ENCODE measurements at regions not wholly inside any gene's neighbourhood (a gene's known extent, or its start where the extent isn't known, plus 50 kb on each side); places are given as distances from the start of the nearest gene placed in this dataset.

DNA sequence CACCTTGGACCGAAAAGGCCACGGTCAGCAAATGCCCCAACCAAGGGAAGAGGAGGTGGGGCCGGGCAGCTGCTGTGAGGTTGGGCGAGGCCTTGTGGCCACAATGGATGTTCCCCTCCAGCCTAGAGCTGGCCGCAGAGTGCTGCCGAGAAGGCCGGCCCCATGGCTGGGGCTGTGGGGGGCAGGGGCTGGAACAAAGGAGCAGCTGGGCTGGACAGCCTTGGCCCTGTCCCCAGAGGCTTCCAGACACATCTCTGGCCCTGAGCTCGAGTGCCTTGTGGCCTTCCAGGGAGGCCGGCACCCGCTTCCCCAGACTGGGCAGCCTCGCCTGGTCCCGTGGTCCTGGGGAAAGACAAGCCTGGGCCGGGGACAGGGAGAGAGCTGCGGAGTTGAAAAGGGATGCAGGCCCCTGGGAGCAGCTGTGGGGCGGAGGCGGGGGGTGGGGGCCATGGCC is 88.0 kb downstream of the PDGFA start:
- intact Hi-C loops (cut with micrococcal nuclease): no loop called here
- no peak for TF ChIP-seq CTCF (IDR thresholded peaks at IDR 0.05; ENCODE audit: borderline replicate concordance)

GRCh38 chr7:432256-432655 is 87.4 kb downstream of the PDGFA start:
- no peak for DNase-seq
- H3K9me3 ChIP-seq (replicated peaks): no peaks in the 10 kb centered on the region
- TF ChIP-seq CTCF (IDR thresholded peaks at IDR 0.05; ENCODE audit: borderline replicate concordance): no peak
- H3K4me3 ChIP-seq: no peak overlapping the region
- H3K4me1 ChIP-seq: peaks cover 4% of the 10 kb centered on the region
- no peaks in the 10 kb centered on the region for H3K36me3 ChIP-seq
- H3K27ac ChIP-seq (replicated peaks): no peak overlapping the region
- intact Hi-C loops (cut with micrococcal nuclease): no loop called here
- peaks cover 32% of the 10 kb centered on the region for H3K27me3 ChIP-seq (ENCODE audit: low read depth)

More for the DNA sequence above, 88.0 kb downstream of the PDGFA start:
- H3K36me3 ChIP-seq: no peaks in the 10 kb centered on the region
- H3K27ac ChIP-seq (replicated peaks): no peak overlapping the region
- H3K27me3 ChIP-seq (ENCODE audit: low read depth): peaks cover 32% of the 10 kb centered on the region
- H3K9me3 ChIP-seq (replicated peaks): no peaks in the 10 kb centered on the region
- no peak for DNase-seq
- no peak overlapping the region for H3K4me3 ChIP-seq
- H3K4me1 ChIP-seq: peaks cover 4% of the 10 kb centered on the region

GRCh38 chr7:432933-433332 is 86.7 kb downstream of the PDGFA start:
- TF ChIP-seq CTCF (IDR thresholded peaks at IDR 0.05; ENCODE audit: borderline replicate concordance): no peak
- DNase-seq: no peak
- intact Hi-C loops (cut with micrococcal nuclease): no loop called here

DNA sequence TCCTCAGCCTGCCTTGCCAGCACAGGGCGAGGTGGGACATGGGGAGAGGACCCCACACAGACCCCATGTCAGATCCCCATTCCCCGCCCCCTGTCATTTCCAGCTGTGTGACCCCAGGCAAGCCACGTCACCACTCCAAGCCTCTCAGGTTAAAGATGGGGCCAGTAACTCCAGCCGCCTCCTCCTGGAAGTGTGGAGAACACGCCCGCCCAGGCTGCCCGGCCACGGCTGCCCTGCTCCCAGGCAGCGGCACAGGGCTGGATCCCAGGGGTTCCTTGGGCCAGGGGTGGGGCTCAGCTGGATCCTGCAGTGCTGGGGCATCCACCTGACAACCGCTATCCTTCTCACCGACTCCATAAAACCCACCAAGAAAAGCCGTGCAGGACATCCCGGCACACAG is 86.1 kb downstream of the PDGFA start:
- Histone ChIP-seq H3K4me1 (peaks cover 4% of the 10 kb centered on the region), H3K4me3 (no peak overlapping the region), H3K27me3 (ENCODE audit: low read depth) (peaks cover 38% of the 10 kb centered on the region), H3K27ac (replicated peaks) (no peak overlapping the region), H3K9me3 (replicated peaks) (no peaks in the 10 kb centered on the region), H3K36me3 (no peaks in the 10 kb centered on the region)
- intact Hi-C loops (cut with micrococcal nuclease): no loop called here
- TF ChIP-seq CTCF (IDR thresholded peaks at IDR 0.05; ENCODE audit: borderline replicate concordance): no peak
- no peak for DNase-seq

More at GRCh38 chr7:432933-433332, 86.7 kb downstream of the PDGFA start:
- H3K36me3 ChIP-seq: no peaks in the 10 kb centered on the region
- peaks cover 34% of the 10 kb centered on the region for H3K27me3 ChIP-seq (ENCODE audit: low read depth)
- H3K4me1 ChIP-seq: peaks cover 4% of the 10 kb centered on the region
- H3K9me3 ChIP-seq (replicated peaks): no peaks in the 10 kb centered on the region
- no peak overlapping the region for H3K27ac ChIP-seq (replicated peaks)
- no peak overlapping the region for H3K4me3 ChIP-seq

DNA sequence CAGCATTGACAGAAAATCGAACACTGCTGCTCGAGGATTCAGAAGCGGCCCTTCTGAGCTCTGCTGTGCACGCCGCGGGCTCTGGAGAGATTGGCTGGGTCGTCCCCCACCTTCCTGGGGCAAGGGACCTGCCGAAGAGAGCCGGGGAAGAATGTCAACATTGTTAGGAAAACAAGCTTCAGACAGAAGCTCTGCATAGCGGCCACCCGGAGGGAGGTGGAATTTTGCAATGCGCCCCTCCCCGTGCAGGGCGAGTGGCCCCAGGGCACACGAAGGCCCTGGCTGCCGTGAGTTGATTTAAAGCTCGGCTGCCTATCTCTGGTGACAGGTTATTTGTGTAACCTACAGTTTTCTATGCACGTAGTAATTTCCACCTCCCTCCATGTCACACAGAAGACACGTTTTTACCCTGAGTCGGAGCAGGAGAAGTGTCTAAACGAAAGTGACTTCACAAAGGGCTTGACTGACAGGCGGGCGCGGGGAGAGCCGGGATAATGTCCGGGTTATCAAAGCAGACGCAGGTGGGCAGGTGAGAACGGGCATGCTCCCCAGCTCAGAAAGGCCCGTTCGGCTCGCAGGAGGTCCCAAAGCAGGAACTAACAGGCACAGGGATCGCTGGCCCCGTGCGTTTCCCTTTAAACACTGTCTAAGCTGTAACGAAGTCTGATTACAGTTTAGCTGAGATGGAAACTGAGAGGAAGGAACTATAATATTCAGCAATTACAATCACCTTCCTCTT is 84.6 kb downstream of the PDGFA start:
- Histone ChIP-seq H3K4me3 (peak overlapping the region; percentile 48), H3K27me3 (ENCODE audit: low read depth) (peaks cover 47% of the 10 kb centered on the region), H3K27ac (replicated peaks) (no peak overlapping the region), H3K4me1 (peaks cover 4% of the 10 kb centered on the region), H3K9me3 (replicated peaks) (no peaks in the 10 kb centered on the region), H3K36me3 (no peaks in the 10 kb centered on the region)
- no peak for DNase-seq
- no peak for TF ChIP-seq CTCF (IDR thresholded peaks at IDR 0.05; ENCODE audit: borderline replicate concordance)
- intact Hi-C loops (cut with micrococcal nuclease): no loop called here
